Peyer's patch (tissue), 4 donors: ENCODE measurements at regions not wholly inside any gene's neighbourhood (a gene's known extent, or its start where the extent isn't known, plus 50 kb on each side); places are given as distances from the start of the nearest gene placed in this dataset.

Experiments
- DNase-seq, 3 donors: peaks; one replicate each; pipeline ENCODE4 v3.0.0-alpha.2; 2017 to 2019
- H3K27ac ChIP-seq, 4 donors: fragments of 200-600 bp; sonication (generic); one replicate each; pipeline ENCODE4 v1.5.1; 2016 to 2019
- H3K27me3 ChIP-seq, 2 donors: fragments of 200-600 bp; sonication (generic); one replicate each; pipeline ENCODE4 v1.5.1; 2019
- H3K36me3 ChIP-seq, 3 donors: fragments of 200-600 bp; sonication (generic); one replicate each; pipeline ENCODE4 v1.5.1; 2016 to 2019
- H3K4me1 ChIP-seq, 4 donors: fragments of 200-600 bp; sonication (generic); one replicate each; pipeline ENCODE4 v1.5.1; 2016 to 2019
- H3K4me3 ChIP-seq, 4 donors: fragments of 200-600 bp; sonication (generic); 1 replicate in 3 of 4; 2 replicates in 1 of 4; pipeline ENCODE4 v1.5.1; 2016 to 2019; ENCODE audit warnings: mild to moderate bottlenecking in 1 of 4
- H3K9me3 ChIP-seq, 4 donors: fragments of 200-600 bp; sonication (generic); one replicate each; pipeline ENCODE4 v1.5.1; 2016 to 2019; ENCODE audit warnings: mild to moderate bottlenecking in 1 of 4
- POLR2A ChIP-seq, 2 donors: fragments of 450-650 bp; IDR thresholded peaks; one replicate each; pipeline ENCODE4 v1.5.1; 2017; ENCODE audit warnings: antibody characterized with exemption in 2 of 2, mild to moderate bottlenecking in 2 of 2, moderate library complexity in 2 of 2
- TF ChIP-seq, protein P1 (sequence below), 6 experiments: fragments of 450-650 bp in 4 of 6; fragments of 200-600 bp in 2 of 6; sonication (generic) in 1 of 6; IDR thresholded peaks; one replicate each; pipeline ENCODE4 v1.5.1; 2017 to 2019; ENCODE audit warnings: antibody characterized with exemption in 6 of 6, mild to moderate bottlenecking in 3 of 6, moderate library complexity in 1 of 6

GRCh38 chr19:30630289-30631032 is 258.3 kb downstream of the ZNF536 start:
- H3K4me3 ChIP-seq, result no peak overlapping the region
- no peaks in the 10 kb centered on the region for H3K36me3 ChIP-seq
- no peaks in the 10 kb centered on the region for H3K9me3 ChIP-seq
- H3K27me3 ChIP-seq, result no peaks in the 10 kb centered on the region
- DNase-seq, result no peak
- H3K4me1 ChIP-seq, result no peaks in the 10 kb centered on the region
- no peak overlapping the region for H3K27ac ChIP-seq
- no peak for TF ChIP-seq POLR2A (IDR thresholded peaks at IDR 0.05)
- TF ChIP-seq, protein P1, sequence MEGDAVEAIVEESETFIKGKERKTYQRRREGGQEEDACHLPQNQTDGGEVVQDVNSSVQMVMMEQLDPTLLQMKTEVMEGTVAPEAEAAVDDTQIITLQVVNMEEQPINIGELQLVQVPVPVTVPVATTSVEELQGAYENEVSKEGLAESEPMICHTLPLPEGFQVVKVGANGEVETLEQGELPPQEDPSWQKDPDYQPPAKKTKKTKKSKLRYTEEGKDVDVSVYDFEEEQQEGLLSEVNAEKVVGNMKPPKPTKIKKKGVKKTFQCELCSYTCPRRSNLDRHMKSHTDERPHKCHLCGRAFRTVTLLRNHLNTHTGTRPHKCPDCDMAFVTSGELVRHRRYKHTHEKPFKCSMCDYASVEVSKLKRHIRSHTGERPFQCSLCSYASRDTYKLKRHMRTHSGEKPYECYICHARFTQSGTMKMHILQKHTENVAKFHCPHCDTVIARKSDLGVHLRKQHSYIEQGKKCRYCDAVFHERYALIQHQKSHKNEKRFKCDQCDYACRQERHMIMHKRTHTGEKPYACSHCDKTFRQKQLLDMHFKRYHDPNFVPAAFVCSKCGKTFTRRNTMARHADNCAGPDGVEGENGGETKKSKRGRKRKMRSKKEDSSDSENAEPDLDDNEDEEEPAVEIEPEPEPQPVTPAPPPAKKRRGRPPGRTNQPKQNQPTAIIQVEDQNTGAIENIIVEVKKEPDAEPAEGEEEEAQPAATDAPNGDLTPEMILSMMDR (IDR thresholded peaks at IDR 0.05), result no peak

- no peaks in the 10 kb centered on the region for H3K4me1 ChIP-seq
- no peaks in the 10 kb centered on the region for H3K27me3 ChIP-seq
- H3K36me3 ChIP-seq, result no peaks in the 10 kb centered on the region
- H3K9me3 ChIP-seq, result no peaks in the 10 kb centered on the region
- TF ChIP-seq, protein P1 (IDR thresholded peaks at IDR 0.05), result no peak
- no peak for TF ChIP-seq POLR2A (IDR thresholded peaks at IDR 0.05)
- no peak overlapping the region for H3K27ac ChIP-seq
- no peak overlapping the region for H3K4me3 ChIP-seq
- DNase-seq, result no peak
Observed at GRCh38 chr19:30629086-30629485, 256.9 kb downstream of the ZNF536 start.

DNA sequence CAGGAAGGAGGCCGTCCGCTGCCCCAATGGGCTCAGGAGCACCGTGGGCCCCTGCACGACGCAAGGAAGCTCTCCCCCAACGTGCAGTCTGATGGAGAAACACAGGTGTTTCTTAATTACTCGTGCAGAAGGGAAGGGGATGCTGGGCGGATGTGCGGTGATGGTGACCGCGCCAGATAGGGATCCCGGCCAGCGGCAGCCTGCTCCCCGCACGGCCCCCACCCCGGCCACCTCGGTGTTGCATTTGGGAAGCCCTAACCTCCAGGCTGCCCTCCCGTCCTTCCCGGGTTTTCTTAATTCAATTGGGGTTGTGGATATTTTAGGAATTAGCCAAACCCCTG is 254.4 kb downstream of the ZNF536 start:
- TF ChIP-seq, protein P1 (IDR thresholded peaks at IDR 0.05), result no peak
- TF ChIP-seq POLR2A (IDR thresholded peaks at IDR 0.05), result no peak
- no peaks in the 10 kb centered on the region for H3K27me3 ChIP-seq
- no peak overlapping the region for H3K4me3 ChIP-seq
- H3K9me3 ChIP-seq, result peaks cover 0 to 4% (median 0%) of the 10 kb centered on the region in 4 donors
- H3K36me3 ChIP-seq, result no peaks in the 10 kb centered on the region
- DNase-seq, result no peak
- H3K27ac ChIP-seq, result no peak overlapping the region
- H3K4me1 ChIP-seq, result no peaks in the 10 kb centered on the region

- no peak for TF ChIP-seq POLR2A (IDR thresholded peaks at IDR 0.05)
- TF ChIP-seq, protein P1 (IDR thresholded peaks at IDR 0.05), result no peak
- no peak overlapping the region for H3K4me3 ChIP-seq
- no peak for DNase-seq
- H3K27me3 ChIP-seq, result no peaks in the 10 kb centered on the region
- no peaks in the 10 kb centered on the region for H3K4me1 ChIP-seq
- peaks cover 0 to 4% (median 0%) of the 10 kb centered on the region in 4 donors for H3K9me3 ChIP-seq
- H3K27ac ChIP-seq, result no peak overlapping the region
- no peaks in the 10 kb centered on the region for H3K36me3 ChIP-seq
Observed at GRCh38 chr19:30625947-30626625, 253.9 kb downstream of the ZNF536 start.

DNA sequence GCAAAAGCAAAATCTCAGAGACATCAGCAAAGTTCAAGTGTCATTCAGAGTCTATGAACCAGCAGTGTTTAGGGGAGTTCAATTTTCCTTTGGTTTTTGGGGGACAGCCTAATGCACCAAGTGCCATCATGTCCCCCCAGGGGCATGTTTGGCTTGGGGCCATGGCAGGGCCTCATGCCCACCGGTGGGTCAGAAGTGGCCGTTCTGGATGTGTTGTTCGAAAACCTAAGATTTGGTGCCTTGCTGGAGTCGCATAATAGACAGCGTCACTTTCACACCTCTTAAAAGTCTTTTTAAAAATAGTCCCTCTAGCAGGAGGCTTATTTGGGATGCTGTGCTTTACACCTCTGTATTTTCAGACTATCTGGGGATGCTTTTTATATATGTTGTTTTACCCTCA is 250.1 kb downstream of the ZNF536 start:
- Histone ChIP-seq H3K27ac (no peak overlapping the region), H3K36me3 (no peaks in the 10 kb centered on the region), H3K4me1 (no peaks in the 10 kb centered on the region), H3K27me3 (no peaks in the 10 kb centered on the region), H3K4me3 (no peak overlapping the region), H3K9me3 (peaks cover 0 to 4% (median 0%) of the 10 kb centered on the region in 4 donors)
- TF ChIP-seq, protein P1 (IDR thresholded peaks at IDR 0.05), result no peak
- no peak for TF ChIP-seq POLR2A (IDR thresholded peaks at IDR 0.05)
- DNase-seq, result no peak
